ENCODE measurements at regions not wholly inside any gene's neighbourhood (a gene's known extent, or its start where the extent isn't known, plus 50 kb on each side); places are given as distances from the start of the nearest gene placed in this dataset.

GRCh38 chr2:62364791-62365528 lies 141.0 kb downstream of the TMEM17 start:
- DNase-seq (ENCODE audit: low read depth), result no peak
- no peak overlapping the region for H3K4me3 ChIP-seq (ENCODE audit: low read depth, low read length)
- no peak for TF ChIP-seq CTCF (IDR thresholded peaks at IDR 0.05; ENCODE audit: insufficient read depth, low read depth, low read length, missing control alignments)

GRCh38 chr2:62363166-62363565 lies 142.8 kb downstream of the TMEM17 start:
- H3K4me3 ChIP-seq (ENCODE audit: low read depth, low read length), result no peak overlapping the region
- no peak for TF ChIP-seq CTCF (IDR thresholded peaks at IDR 0.05; ENCODE audit: insufficient read depth, low read depth, low read length, missing control alignments)
- peak; percentile 87 for DNase-seq (ENCODE audit: low read depth)

- H3K4me3 ChIP-seq (ENCODE audit: low read depth, low read length), result no peak overlapping the region
- no peak for TF ChIP-seq CTCF (IDR thresholded peaks at IDR 0.05; ENCODE audit: insufficient read depth, low read depth, low read length, missing control alignments)
- DNase-seq (ENCODE audit: low read depth), result peak; percentile 70
Observed at GRCh38 chr2:62362561-62362960, 143.4 kb downstream of the TMEM17 start.

GRCh38 chr2:62361964-62362363 lies 144.0 kb downstream of the TMEM17 start:
- no peak overlapping the region for H3K4me3 ChIP-seq (ENCODE audit: low read depth, low read length)
- DNase-seq (ENCODE audit: low read depth), result no peak
- no peak for TF ChIP-seq CTCF (IDR thresholded peaks at IDR 0.05; ENCODE audit: insufficient read depth, low read depth, low read length, missing control alignments)

GRCh38 chr2:62354771-62355561 lies 151.0 kb downstream of the TMEM17 start:
- no peak for TF ChIP-seq CTCF (IDR thresholded peaks at IDR 0.05; ENCODE audit: insufficient read depth, low read depth, low read length, missing control alignments)
- no peak for DNase-seq (ENCODE audit: low read depth)
- no peak overlapping the region for H3K4me3 ChIP-seq (ENCODE audit: low read depth, low read length)

- no peak for DNase-seq (ENCODE audit: low read depth)
- no peak overlapping the region for H3K4me3 ChIP-seq (ENCODE audit: low read depth, low read length)
- no peak for TF ChIP-seq CTCF (IDR thresholded peaks at IDR 0.05; ENCODE audit: insufficient read depth, low read depth, low read length, missing control alignments)
Observed at GRCh38 chr2:62352031-62352430, 154.0 kb downstream of the TMEM17 start.

All from GM12865 (cell line).